Testis (tissue), 2 donors: ENCODE measurements at regions not wholly inside any gene's neighbourhood (a gene's known extent, or its start where the extent isn't known, plus 50 kb on each side); places are given as distances from the start of the nearest gene placed in this dataset.
"Not testable (repeated sequence)": the region's sequence is repeated elsewhere in the genome, so short reads cannot be mapped to it uniquely, and the experiment has no call there.

Source experiments
- DNase-seq: peaks from one replicate; pipeline ENCODE4 v3.0.0-alpha.2; 2019
- H3K27ac ChIP-seq, 2 donors: fragments of 200-600 bp; sonication (generic); one replicate each; pipeline ENCODE4 v1.5.1; 2019
- H3K27me3 ChIP-seq: fragments of 200-600 bp; sonication (generic); one replicate; pipeline ENCODE4 v1.5.1; 2019
- H3K36me3 ChIP-seq: fragments of 200-600 bp; sonication (generic); one replicate; pipeline ENCODE4 v1.5.1; 2017; ENCODE audit warnings: low read depth; ENCODE audit errors: missing control alignments
- H3K4me1 ChIP-seq: fragments of 200-600 bp; sonication (generic); one replicate; pipeline ENCODE4 v1.5.1; 2019
- H3K4me3 ChIP-seq, 2 donors: fragments of 200-600 bp; sonication (generic); one replicate each; pipeline ENCODE4 v1.5.1; 2017 to 2019
- H3K9me3 ChIP-seq: fragments of 200-600 bp; sonication (generic); one replicate; pipeline ENCODE4 v1.5.1; 2017
- POLR2A ChIP-seq: fragments of 450-650 bp; IDR thresholded peaks from one replicate; pipeline ENCODE4 v1.6.1; 2017; ENCODE audit warnings: antibody characterized with exemption, mild to moderate bottlenecking, moderate library complexity
- WGBS, 2 donors: methylation state at CpG; one replicate each; pipeline ENCODE4 v1.1.5; 2018; 5-methylcytosine and 5-hydroxymethylcytosine counted together
- intact Hi-C: fragments of 100-400 bp; cut with DNase I; formaldehyde crosslinking; loops from one replicate; pipeline ENCODE4 v1.15.1; 2023; ENCODE audit warnings: low total_unique reads
- TF ChIP-seq, protein P1 (sequence below), 3 experiments: fragments of 450-650 bp in 2 of 3; fragments of 200-600 bp in 1 of 3; sonication (generic) in 1 of 3; IDR thresholded peaks; one replicate each; pipeline ENCODE4 v1.5.1; 2016 to 2019; ENCODE audit warnings: antibody characterized with exemption in 3 of 3, mild to moderate bottlenecking in 2 of 3, moderate library complexity in 1 of 3

DNA sequence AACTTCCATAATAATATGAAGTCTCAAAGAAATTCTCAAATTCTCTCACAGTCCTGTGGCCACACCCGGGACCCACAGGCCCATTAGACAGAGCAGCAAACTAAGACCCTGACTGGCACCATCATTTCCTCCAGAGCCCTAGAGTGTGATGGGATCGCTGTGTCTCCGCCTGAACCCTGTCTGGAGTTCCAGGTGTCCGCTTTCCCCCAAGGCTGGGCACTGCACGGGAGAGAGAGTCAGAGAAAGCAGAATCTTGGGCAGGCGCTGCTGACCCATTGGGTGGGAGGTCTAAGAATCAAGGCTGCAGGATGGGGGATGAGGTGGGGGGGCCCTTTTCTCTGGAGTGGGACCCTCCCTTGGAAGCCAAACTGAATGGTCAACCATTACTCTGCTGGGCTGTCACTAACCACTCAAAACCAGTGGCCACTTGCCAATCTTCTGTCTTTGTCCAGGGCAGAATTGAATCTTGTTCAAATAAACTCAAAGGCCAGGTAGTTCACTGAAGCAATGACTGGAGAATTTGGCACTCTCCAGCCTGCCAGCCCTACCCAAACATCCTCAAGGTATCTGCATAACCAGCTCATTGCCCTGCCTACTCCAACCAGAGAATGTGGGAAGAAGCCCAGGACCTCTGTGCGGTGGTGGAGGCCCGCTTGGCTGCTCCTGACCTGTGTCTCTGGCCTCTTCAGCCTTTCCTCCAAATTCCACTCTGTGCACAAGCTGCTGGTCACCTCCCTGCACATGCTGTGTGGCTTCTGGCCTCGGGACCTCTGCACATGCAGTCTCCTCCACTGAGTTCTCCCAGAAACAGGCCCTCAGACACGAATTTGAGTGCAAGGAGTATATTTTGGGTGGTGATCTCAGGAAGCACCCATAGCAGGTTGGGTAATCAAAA is 141.1 kb downstream of the CEBPB start:
- no peak for DNase-seq
- Histone ChIP-seq H3K27me3 (no peaks in the 10 kb centered on the region), H3K27ac (no peak overlapping the region), H3K9me3 (no peaks in the 10 kb centered on the region), H3K4me3 (no peak overlapping the region), H3K36me3 (no peaks in the 10 kb centered on the region), H3K4me1 (peaks cover 4% of the 10 kb centered on the region)
- TF ChIP-seq, protein P1, sequence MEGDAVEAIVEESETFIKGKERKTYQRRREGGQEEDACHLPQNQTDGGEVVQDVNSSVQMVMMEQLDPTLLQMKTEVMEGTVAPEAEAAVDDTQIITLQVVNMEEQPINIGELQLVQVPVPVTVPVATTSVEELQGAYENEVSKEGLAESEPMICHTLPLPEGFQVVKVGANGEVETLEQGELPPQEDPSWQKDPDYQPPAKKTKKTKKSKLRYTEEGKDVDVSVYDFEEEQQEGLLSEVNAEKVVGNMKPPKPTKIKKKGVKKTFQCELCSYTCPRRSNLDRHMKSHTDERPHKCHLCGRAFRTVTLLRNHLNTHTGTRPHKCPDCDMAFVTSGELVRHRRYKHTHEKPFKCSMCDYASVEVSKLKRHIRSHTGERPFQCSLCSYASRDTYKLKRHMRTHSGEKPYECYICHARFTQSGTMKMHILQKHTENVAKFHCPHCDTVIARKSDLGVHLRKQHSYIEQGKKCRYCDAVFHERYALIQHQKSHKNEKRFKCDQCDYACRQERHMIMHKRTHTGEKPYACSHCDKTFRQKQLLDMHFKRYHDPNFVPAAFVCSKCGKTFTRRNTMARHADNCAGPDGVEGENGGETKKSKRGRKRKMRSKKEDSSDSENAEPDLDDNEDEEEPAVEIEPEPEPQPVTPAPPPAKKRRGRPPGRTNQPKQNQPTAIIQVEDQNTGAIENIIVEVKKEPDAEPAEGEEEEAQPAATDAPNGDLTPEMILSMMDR (IDR thresholded peaks at IDR 0.05): no peak
- no peak for TF ChIP-seq POLR2A
- intact Hi-C loops: no loop called here
- WGBS, 2 donors: 92 to 93% methylated on average over 10 of the region's 10 CpGs

DNA sequence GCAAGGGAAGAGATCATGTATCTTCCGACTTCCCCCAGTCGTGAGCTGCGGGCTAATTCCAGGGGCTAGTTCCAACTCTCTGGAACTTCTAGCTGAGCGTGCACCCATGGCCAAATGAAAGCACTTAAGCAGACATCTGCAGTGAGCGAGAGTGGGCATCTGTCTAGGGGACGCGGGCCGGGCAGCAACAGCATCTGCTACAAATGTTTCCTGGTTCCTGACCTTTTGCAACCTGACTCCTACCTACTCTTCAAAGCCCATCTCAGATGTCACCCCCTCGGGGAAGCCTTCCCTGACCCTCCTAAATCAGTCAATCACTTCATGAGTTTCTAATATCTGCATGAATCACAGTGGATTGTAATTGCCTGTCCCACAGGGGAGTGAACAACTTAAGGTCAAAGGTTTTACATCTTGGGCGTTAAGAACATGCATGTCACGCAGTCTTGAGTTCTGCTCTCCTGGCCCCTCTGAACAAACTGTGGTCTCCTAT is 141.9 kb downstream of the CEBPB start:
- Histone ChIP-seq H3K36me3 (no peaks in the 10 kb centered on the region), H3K27me3 (no peaks in the 10 kb centered on the region), H3K4me1 (peaks cover 4% of the 10 kb centered on the region), H3K4me3 (no peak overlapping the region), H3K9me3 (no peaks in the 10 kb centered on the region), H3K27ac (no peak overlapping the region)
- 90 to 97% methylated on average over 10 to 11 of the region's 11 CpGs for WGBS, 2 donors
- intact Hi-C loops: no loop called here
- no peak for TF ChIP-seq POLR2A
- TF ChIP-seq, protein P1 (IDR thresholded peaks at IDR 0.05): no peak
- DNase-seq: no peak

DNA sequence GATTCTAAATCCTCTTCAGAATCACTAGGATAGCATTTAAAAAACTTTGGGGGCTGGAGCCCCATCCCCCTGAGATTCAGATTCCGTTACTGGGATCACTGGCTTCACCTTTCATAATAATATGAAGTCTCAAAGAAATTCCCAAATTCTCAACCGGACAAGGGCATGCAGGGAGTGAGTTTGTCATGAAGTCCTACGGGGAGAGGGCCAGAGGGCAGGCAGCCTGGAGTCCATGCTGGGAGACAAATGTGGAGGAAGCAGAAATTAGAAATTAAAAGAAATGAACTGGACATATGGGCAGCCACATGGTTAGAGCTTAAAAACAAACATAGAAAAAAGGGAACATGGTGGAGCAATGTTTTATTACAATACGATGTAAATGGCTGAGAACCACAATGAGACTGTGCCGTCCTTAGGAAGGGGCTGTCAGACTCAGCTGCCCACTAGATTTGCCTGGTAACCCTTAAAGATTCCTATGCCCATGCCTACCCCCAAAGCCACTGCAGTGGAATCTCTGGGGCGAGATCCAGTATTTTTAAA is 142.6 kb downstream of the CEBPB start:
- Histone ChIP-seq H3K36me3 (no peaks in the 10 kb centered on the region), H3K4me1 (peaks cover 4% of the 10 kb centered on the region), H3K4me3 (no peak overlapping the region), H3K27me3 (no peaks in the 10 kb centered on the region), H3K9me3 (no peaks in the 10 kb centered on the region), H3K27ac (no peak overlapping the region)
- no peak for DNase-seq
- 89 to 91% methylated on average over 6 of the region's 6 CpGs for WGBS, 2 donors
- intact Hi-C loops: no loop called here
- no peak for TF ChIP-seq POLR2A
- TF ChIP-seq, protein P1 (IDR thresholded peaks at IDR 0.05): no peak

DNA sequence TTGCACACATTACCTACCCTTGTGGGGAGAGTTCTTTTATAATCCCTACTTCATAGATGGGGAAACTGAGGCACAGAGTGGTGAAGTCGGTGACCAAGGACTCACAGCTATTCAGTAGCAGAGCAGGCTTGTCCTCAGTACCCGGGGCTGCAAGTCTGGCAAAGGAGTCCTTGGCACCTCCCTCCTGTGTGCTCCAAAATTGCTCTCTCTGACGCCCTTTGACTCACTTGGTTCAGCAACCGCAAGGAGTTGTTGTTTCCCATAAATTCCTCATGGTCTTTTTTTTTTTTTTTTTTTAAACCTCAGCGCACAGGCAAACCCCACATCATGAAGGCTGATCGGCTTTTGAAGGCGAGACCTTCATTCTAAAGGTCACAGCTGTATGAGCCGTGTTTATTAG is 143.2 kb downstream of the CEBPB start:
- H3K27me3 ChIP-seq: no peaks in the 10 kb centered on the region
- H3K36me3 ChIP-seq: no peaks in the 10 kb centered on the region
- WGBS, 2 donors: 66 to 76% methylated on average over 8 of the region's 8 CpGs
- no peak for DNase-seq
- TF ChIP-seq POLR2A: no peak
- TF ChIP-seq, protein P1 (IDR thresholded peaks at IDR 0.05): no peak
- no peaks in the 10 kb centered on the region for H3K9me3 ChIP-seq
- H3K4me3 ChIP-seq: no peak overlapping the region
- intact Hi-C loops: no loop called here
- H3K4me1 ChIP-seq: peaks cover 4% of the 10 kb centered on the region
- no peak overlapping the region for H3K27ac ChIP-seq

DNA sequence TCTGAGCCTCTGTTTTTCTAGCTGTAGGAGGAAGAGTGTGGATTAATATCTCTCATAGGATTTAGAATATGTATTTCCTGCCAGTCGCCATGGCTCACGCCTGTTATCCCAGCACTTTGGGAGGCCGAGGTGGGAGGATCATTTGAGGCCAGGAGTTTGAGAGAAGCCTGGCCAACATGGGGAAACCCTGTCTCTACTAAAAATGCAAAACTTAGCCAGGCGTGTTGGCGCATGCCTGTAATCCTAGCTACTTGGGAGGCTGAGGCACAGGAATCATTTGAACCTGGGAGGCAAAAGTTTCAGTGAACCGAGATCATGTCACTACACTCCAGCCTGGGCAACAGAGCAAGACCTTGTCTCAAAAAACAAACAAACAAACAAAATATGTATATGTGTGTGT is 143.9 kb downstream of the CEBPB start:
- 87 to 91% methylated on average over 6 of the region's 6 CpGs for WGBS, 2 donors
- H3K27ac ChIP-seq, DNase-seq, H3K4me1 ChIP-seq, H3K36me3 ChIP-seq, H3K9me3 ChIP-seq, H3K4me3 ChIP-seq, H3K27me3 ChIP-seq, intact Hi-C loops: not testable (repeated sequence)
